HEK293T (cell line): ENCODE measurements at regions not wholly inside any gene's neighbourhood (a gene's known extent, or its start where the extent isn't known, plus 50 kb on each side); places are given as distances from the start of the nearest gene placed in this dataset.

Source experiments
- BHLHE40 ChIP-seq: fragments of 450-650 bp; IDR thresholded peaks from 2 replicates; pipeline ENCODE4 v1.6.1; 2016; ENCODE audit warnings: mild to moderate bottlenecking, moderate library complexity, borderline replicate concordance
- FOXM1 ChIP-seq: fragments of 450-650 bp; IDR thresholded peaks from 2 replicates; pipeline ENCODE4 v1.6.1; 2017; ENCODE audit warnings: mild to moderate bottlenecking, borderline replicate concordance
- HDGF ChIP-seq: fragments of 450-650 bp; IDR thresholded peaks from 2 replicates; pipeline ENCODE4 v1.6.1; 2017; ENCODE audit warnings: antibody characterized with exemption, borderline replicate concordance

DNA sequence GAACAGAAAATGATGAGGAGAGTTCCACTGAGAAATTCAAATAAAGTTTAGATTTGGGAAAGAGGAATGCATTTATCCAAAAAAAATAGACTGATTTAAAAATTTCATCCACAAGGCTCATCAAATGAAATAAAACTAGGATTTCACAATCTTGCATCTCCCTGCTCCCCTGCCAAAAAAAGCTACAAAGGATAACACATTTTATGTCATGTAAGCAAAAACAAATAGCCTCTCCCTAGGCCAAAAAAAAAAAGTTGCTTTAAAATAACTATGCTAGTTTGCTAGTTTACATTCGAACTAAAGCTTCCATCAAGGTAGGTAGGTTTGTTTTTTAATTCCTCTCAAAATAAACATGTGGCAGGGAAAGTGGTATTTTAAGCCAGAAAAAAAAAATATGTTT is 465.5 kb upstream of the ID2 start:
- TF ChIP-seq BHLHE40 (no peak), HDGF (no peak), FOXM1 (no peak)
